ENCODE measurements at regions not wholly inside any gene's neighbourhood (a gene's known extent, or its start where the extent isn't known, plus 50 kb on each side); places are given as distances from the start of the nearest gene placed in this dataset.

DNA sequence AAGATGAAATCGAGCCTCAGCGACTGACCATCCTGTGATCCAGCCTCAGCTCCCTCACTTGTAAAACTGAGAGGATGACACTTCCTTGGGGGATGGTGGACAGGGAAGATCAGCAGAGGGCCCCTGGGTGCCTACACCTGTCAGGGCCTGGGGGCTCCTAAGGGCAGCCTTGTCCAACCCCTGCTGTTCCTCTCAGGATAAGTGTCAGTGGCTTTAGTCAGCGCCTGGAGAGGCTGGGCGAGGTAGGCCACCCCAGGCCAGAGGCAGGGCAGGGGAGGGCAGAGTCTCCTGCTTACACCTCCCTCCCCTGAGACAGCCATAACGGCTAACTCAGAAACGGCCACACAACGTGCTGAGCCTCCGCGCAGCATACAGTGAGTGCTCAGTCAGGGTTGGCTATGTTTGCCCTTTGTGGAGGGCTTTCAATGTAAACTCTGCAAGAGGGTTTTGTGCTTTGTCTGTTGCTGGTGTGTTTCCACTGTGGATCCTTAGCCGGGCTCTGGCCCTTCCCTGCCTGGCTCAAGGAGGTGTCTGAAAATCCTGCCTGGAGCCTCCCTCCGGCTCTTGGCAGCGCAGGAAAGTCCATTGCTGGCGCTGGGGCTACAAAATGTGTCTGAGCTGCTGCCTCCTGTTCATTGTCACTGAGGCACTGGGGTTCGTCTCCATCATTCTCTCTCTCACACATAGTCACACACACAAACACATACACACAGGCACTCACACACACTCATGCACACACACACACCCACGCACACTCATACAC lies 588.4 kb downstream of the PTPRU start:
- TF ChIP-seq EZH2 (IDR thresholded peaks at IDR 0.05) (no peak), EZH2phosphoT487 (IDR thresholded peaks at IDR 0.05) (no peak)
- TF ChIP-seq, protein P1, sequence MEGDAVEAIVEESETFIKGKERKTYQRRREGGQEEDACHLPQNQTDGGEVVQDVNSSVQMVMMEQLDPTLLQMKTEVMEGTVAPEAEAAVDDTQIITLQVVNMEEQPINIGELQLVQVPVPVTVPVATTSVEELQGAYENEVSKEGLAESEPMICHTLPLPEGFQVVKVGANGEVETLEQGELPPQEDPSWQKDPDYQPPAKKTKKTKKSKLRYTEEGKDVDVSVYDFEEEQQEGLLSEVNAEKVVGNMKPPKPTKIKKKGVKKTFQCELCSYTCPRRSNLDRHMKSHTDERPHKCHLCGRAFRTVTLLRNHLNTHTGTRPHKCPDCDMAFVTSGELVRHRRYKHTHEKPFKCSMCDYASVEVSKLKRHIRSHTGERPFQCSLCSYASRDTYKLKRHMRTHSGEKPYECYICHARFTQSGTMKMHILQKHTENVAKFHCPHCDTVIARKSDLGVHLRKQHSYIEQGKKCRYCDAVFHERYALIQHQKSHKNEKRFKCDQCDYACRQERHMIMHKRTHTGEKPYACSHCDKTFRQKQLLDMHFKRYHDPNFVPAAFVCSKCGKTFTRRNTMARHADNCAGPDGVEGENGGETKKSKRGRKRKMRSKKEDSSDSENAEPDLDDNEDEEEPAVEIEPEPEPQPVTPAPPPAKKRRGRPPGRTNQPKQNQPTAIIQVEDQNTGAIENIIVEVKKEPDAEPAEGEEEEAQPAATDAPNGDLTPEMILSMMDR (IDR thresholded peaks at IDR 0.05): no peak

All from neural progenitor cell (in vitro differentiated cells).